ENCODE measurements at regions not wholly inside any gene's neighbourhood (a gene's known extent, or its start where the extent isn't known, plus 50 kb on each side); places are given as distances from the start of the nearest gene placed in this dataset.

GRCh38 chr5:6909901-6910300 lies 196.7 kb downstream of the TENT4A start:
- Mint-ChIP-seq H3K4me1 (no peaks in the 10 kb centered on the region), H3K27ac (no peak overlapping the region), H3K4me3 (no peak overlapping the region), H3K27me3 (peaks cover 5% of the 10 kb centered on the region), H3K9me3 (ENCODE audit: insufficient read depth) (no peaks in the 10 kb centered on the region)
- ATAC-seq (ENCODE audit: low read depth): no peak
- Histone ChIP-seq H3K4me1 (ENCODE audit: control insufficient read depth in 2 of 2, insufficient read depth in 2 of 2, low read length in 2 of 2) (no peaks in the 10 kb centered on the region), H3K79me2 (ENCODE audit: control insufficient read depth, insufficient read depth, low read length) (no peaks in the 10 kb centered on the region), H3K27me3 (replicated peaks in 1 of 4; ENCODE audit: control extremely low read depth in 1 of 4, control insufficient read depth in 3 of 4, insufficient read depth in 4 of 4, low read length in 3 of 4) (no peaks in the 10 kb centered on the region), H3K4me2 (replicated peaks; ENCODE audit: low read depth, low read length, poor library complexity, severe bottlenecking) (no peak overlapping the region), H2AFZ (ENCODE audit: insufficient read depth, low read depth, low read length, poor library complexity, severe bottlenecking) (no peak overlapping the region), H4K20me1 (ENCODE audit: control insufficient read depth, insufficient read depth, low read length, poor library complexity, severe bottlenecking) (no peaks in the 10 kb centered on the region), H3K4me3 (ENCODE audit: control extremely low read depth in 1 of 5, extremely low read depth in 1 of 5, insufficient read depth in 1 of 5, low read depth in 2 of 5, low read length in 4 of 5) (no peak overlapping the region), H3K36me3 (replicated peaks in 1 of 2; ENCODE audit: control extremely low read depth in 1 of 2, control insufficient read depth in 1 of 2, extremely low read depth in 1 of 2, insufficient read depth in 2 of 2, low read length in 1 of 2) (no peaks in the 10 kb centered on the region), H3K27ac (ENCODE audit: low read length in 2 of 2) (no peak overlapping the region), H3K9ac (ENCODE audit: low read length) (no peak overlapping the region), H3K9me3 (ENCODE audit: control extremely low read depth in 1 of 3, control insufficient read depth in 2 of 3, insufficient read depth in 1 of 3, low read length in 2 of 3) (peaks cover 0 to 5% (median 0%) of the 10 kb centered on the region in 3 donors)
- 56% methylated on average over 1 of the region's 4 CpGs for WGBS (ENCODE audit: insufficient coverage)
- no peak for DNase-seq
- ChIA-PET CTCF (no interaction called here), POLR2A (no interaction called here)
- intact Hi-C loops (cut with micrococcal nuclease): no loop called here
- TF ChIP-seq, protein P1, sequence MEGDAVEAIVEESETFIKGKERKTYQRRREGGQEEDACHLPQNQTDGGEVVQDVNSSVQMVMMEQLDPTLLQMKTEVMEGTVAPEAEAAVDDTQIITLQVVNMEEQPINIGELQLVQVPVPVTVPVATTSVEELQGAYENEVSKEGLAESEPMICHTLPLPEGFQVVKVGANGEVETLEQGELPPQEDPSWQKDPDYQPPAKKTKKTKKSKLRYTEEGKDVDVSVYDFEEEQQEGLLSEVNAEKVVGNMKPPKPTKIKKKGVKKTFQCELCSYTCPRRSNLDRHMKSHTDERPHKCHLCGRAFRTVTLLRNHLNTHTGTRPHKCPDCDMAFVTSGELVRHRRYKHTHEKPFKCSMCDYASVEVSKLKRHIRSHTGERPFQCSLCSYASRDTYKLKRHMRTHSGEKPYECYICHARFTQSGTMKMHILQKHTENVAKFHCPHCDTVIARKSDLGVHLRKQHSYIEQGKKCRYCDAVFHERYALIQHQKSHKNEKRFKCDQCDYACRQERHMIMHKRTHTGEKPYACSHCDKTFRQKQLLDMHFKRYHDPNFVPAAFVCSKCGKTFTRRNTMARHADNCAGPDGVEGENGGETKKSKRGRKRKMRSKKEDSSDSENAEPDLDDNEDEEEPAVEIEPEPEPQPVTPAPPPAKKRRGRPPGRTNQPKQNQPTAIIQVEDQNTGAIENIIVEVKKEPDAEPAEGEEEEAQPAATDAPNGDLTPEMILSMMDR (IDR thresholded peaks at IDR 0.05): no peak
- TF ChIP-seq EZH2 (IDR thresholded peaks at IDR 0.05; ENCODE audit: borderline replicate concordance, insufficient read depth, low read depth, low read length, poor library complexity, severe bottlenecking): no peak

DNA sequence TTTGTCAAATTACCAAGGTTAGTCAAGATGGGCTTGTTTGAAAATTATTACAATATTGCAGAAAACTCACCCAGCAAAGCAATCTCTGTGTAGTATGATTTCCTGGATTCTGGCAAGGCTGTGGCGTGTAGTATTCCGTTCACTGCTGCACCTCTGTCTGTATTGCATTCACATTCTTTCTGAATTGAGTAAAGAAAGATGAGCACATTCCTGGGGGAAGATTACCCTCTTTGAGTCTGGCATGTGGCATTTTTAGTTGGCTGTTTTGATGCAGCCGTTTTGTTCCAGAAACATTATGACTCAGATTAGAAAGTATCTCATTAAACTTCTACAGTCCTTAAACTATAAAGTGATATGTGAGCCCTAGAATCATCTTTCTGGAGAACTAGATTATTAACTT lies 197.7 kb downstream of the TENT4A start:
- Histone ChIP-seq H3K4me2 (replicated peaks; ENCODE audit: low read depth, low read length, poor library complexity, severe bottlenecking) (no peak overlapping the region), H3K79me2 (ENCODE audit: control insufficient read depth, insufficient read depth, low read length) (no peaks in the 10 kb centered on the region), H3K9me3 (ENCODE audit: control extremely low read depth in 1 of 3, control insufficient read depth in 2 of 3, insufficient read depth in 1 of 3, low read length in 2 of 3) (peaks cover 0 to 4% (median 0%) of the 10 kb centered on the region in 3 donors), H3K27me3 (replicated peaks in 1 of 4; ENCODE audit: control extremely low read depth in 1 of 4, control insufficient read depth in 3 of 4, insufficient read depth in 4 of 4, low read length in 3 of 4) (no peaks in the 10 kb centered on the region), H2AFZ (ENCODE audit: insufficient read depth, low read depth, low read length, poor library complexity, severe bottlenecking) (no peak overlapping the region), H3K4me3 (ENCODE audit: control extremely low read depth in 1 of 5, extremely low read depth in 1 of 5, insufficient read depth in 1 of 5, low read depth in 2 of 5, low read length in 4 of 5) (no peak overlapping the region), H3K9ac (ENCODE audit: low read length) (no peak overlapping the region), H3K4me1 (ENCODE audit: control insufficient read depth in 2 of 2, insufficient read depth in 2 of 2, low read length in 2 of 2) (no peaks in the 10 kb centered on the region), H4K20me1 (ENCODE audit: control insufficient read depth, insufficient read depth, low read length, poor library complexity, severe bottlenecking) (no peaks in the 10 kb centered on the region), H3K27ac (ENCODE audit: low read length in 2 of 2) (no peak overlapping the region), H3K36me3 (replicated peaks in 1 of 2; ENCODE audit: control extremely low read depth in 1 of 2, control insufficient read depth in 1 of 2, extremely low read depth in 1 of 2, insufficient read depth in 2 of 2, low read length in 1 of 2) (no peaks in the 10 kb centered on the region)
- H3K27ac Mint-ChIP-seq: no peak overlapping the region
- TF ChIP-seq, protein P1 (IDR thresholded peaks at IDR 0.05): no peak
- TF ChIP-seq EZH2 (IDR thresholded peaks at IDR 0.05; ENCODE audit: borderline replicate concordance, insufficient read depth, low read depth, low read length, poor library complexity, severe bottlenecking): no peak
- ATAC-seq (ENCODE audit: low read depth) (no peak), DNase-seq (no peak)
- ChIA-PET POLR2A (no interaction called here), CTCF (no interaction called here)
- 100% methylated on average over 2 of the region's 3 CpGs for WGBS (ENCODE audit: insufficient coverage)
- H3K9me3 Mint-ChIP-seq (ENCODE audit: insufficient read depth): peaks cover 3% of the 10 kb centered on the region
- no peak overlapping the region for H3K4me3 Mint-ChIP-seq
- intact Hi-C loops (cut with micrococcal nuclease): no loop called here
- H3K27me3 Mint-ChIP-seq: peaks cover 7% of the 10 kb centered on the region
- no peaks in the 10 kb centered on the region for H3K4me1 Mint-ChIP-seq
